K562 (cell line): ENCODE measurements at regions not wholly inside any gene's neighbourhood (a gene's known extent, or its start where the extent isn't known, plus 50 kb on each side); places are given as distances from the start of the nearest gene placed in this dataset.

ENCODE experiments used
- ATAC-seq: fragments of 200-7000 bp; cut with Tn5 transposase; 3 replicates; pipeline ENCODE4 v1.9.1; 2020; ENCODE audit warnings: moderate library complexity
- BruUV-seq: library from RNA; stranded (reverse); fragments of 400-500 nt; replicated peaks from 2 replicates; lab custom pipeline; 2021; lab: Mats Ljungman, UMichigan
- CTCF ChIA-PET: fragments of 300-600 bp; formaldehyde crosslinking; extraction: SDS; loops from one replicate; lab custom pipeline; 2021; ENCODE audit warnings: low intra/inter-chr PET ratio; lab: Yijun Ruan, JAX
- POLR2A ChIA-PET: fragments of 300-600, 350-650 bp; sonication (Branson Sonifier 250); formaldehyde crosslinking; extraction: SDS; loops from one replicate; lab custom pipeline; 2021; ENCODE audit warnings: antibody characterized with exemption, inconsistent platforms; lab: Yijun Ruan, JAX
- DNase-seq, 4 experiments: peaks; one replicate each; pipeline versions ENCODE4 v3.0.0 to v3.0.0-alpha.2; 2011 to 2018; ENCODE audit warnings: low spot score in 3 of 4, mixed read lengths in 3 of 4; ENCODE audit errors: extremely low read depth in 1 of 4
- FAIRE-seq: peaks from 2 replicates; lab custom pipeline; 2011; peaks lifted over from hg19 to GRCh38; lab: Jason Lieb, UNC
- H2AFZ ChIP-seq: 2 replicates; pipeline ENCODE4 v1.6.0; 2011; ENCODE audit warnings: low read depth, low read length, control low read depth, inconsistent platforms
- H3K27ac ChIP-seq: fragments of 200-600 bp; 3 replicates; pipeline ENCODE4 v1.8.0; 2011; ENCODE audit warnings: low read depth, mild to moderate bottlenecking, control low read depth, inconsistent platforms, low read length, moderate library complexity, mixed read lengths; ENCODE audit errors: extremely low read depth
- H3K27me3 ChIP-seq, 2 experiments: fragments of 300-600 bp in 1 of 2; 2 replicates in 1 of 2; 3 replicates in 1 of 2; pipeline versions ENCODE4 v1.6.0 to v1.8.0; 2011; ENCODE audit warnings: inconsistent platforms in 2 of 2, low read length in 2 of 2, mild to moderate bottlenecking in 1 of 2, mixed read lengths in 1 of 2, moderate library complexity in 1 of 2; ENCODE audit not compliant: control insufficient read depth in 2 of 2, insufficient read depth in 2 of 2
- H3K36me3 ChIP-seq: fragments of 300-600 bp; 3 replicates; pipeline ENCODE4 v1.8.0; 2011; ENCODE audit warnings: mild to moderate bottlenecking, low read length, inconsistent platforms; ENCODE audit not compliant: control insufficient read depth, insufficient read depth
- H3K4me1 ChIP-seq, 2 experiments: fragments of 200-600 bp in 1 of 2; replicated peaks in 1 of 2; 2 replicates in 1 of 2; 3 replicates in 1 of 2; pipeline versions ENCODE4 v1.5.1 to v1.8.0; 2011; ENCODE audit warnings: inconsistent platforms in 2 of 2, low read length in 2 of 2, mild to moderate bottlenecking in 1 of 2, mixed read lengths in 1 of 2, moderate library complexity in 1 of 2; ENCODE audit not compliant: control insufficient read depth in 2 of 2, insufficient read depth in 2 of 2
- H3K4me2 ChIP-seq: 2 replicates; pipeline ENCODE4 v1.6.1; 2011; ENCODE audit warnings: low read length, control low read depth, inconsistent platforms, mixed read lengths; ENCODE audit not compliant: insufficient read depth
- H3K4me3 ChIP-seq: fragments of 200-600 bp; sonication (generic), shearing (Covaris generic); 2 replicates; pipeline ENCODE4 v1.5.1; 2016; ENCODE audit warnings: control low read depth, inconsistent platforms
- H3K79me2 ChIP-seq: fragments of 200-600 bp; 3 replicates; pipeline ENCODE4 v1.8.0; 2011; ENCODE audit warnings: low read length, inconsistent platforms; ENCODE audit not compliant: control insufficient read depth, insufficient read depth
- H3K9ac ChIP-seq, 2 experiments: 2 replicates each; pipeline versions ENCODE4 v1.6.0 to v1.6.1; 2011; ENCODE audit warnings: low read depth in 2 of 2, low read length in 2 of 2, control low read depth in 1 of 2, inconsistent platforms in 1 of 2, mild to moderate bottlenecking in 1 of 2, mixed read lengths in 1 of 2; ENCODE audit not compliant: insufficient read depth in 1 of 2
- H3K9me1 ChIP-seq: one replicate; pipeline ENCODE4 v1.6.0; 2011; ENCODE audit warnings: inconsistent platforms, mild to moderate bottlenecking, low read length, moderate library complexity; ENCODE audit not compliant: control insufficient read depth, insufficient read depth
- H3K9me3 ChIP-seq: replicated peaks from 2 replicates; pipeline ENCODE4 v1.5.1; 2011; ENCODE audit warnings: low read depth, low read length, inconsistent platforms; ENCODE audit not compliant: control insufficient read depth, insufficient read depth
- H4K20me1 ChIP-seq: replicated peaks from 2 replicates; pipeline ENCODE4 v1.6.1; 2011; ENCODE audit warnings: low read length, inconsistent platforms, mixed read lengths; ENCODE audit not compliant: control insufficient read depth, insufficient read depth
- GTF2F1 ChIP-seq: IDR thresholded peaks from 2 replicates; pipeline ENCODE4 v1.6.1; 2011; ENCODE audit warnings: low read depth, low read length, improper control_type of control experiment
- HCFC1 ChIP-seq: IDR thresholded peaks from 2 replicates; pipeline ENCODE4 v1.6.1; 2012; ENCODE audit warnings: low read depth, low read length, improper control_type of control experiment
- JUN ChIP-seq, 2 experiments: sonication (generic) in 1 of 2; formaldehyde crosslinking in 1 of 2; IDR thresholded peaks; 2 replicates each; pipeline versions ENCODE4 v1.6.1 to v1.8.0; 2012 to 2022; ENCODE audit warnings: borderline replicate concordance in 2 of 2, mild to moderate bottlenecking in 2 of 2, improper control_type of control experiment in 1 of 2, low read depth in 1 of 2, low read length in 1 of 2, missing genetic modification reagents in 1 of 2
- MAFG ChIP-seq: fragments of 450-650 bp; conservative IDR thresholded peaks from 2 replicates; pipeline ENCODE4 v1.6.1; 2016; ENCODE audit warnings: missing genetic modification characterization, missing compliant biosample characterization
- RCOR1 ChIP-seq, 2 experiments: IDR thresholded peaks; 2 replicates each; pipeline ENCODE4 v1.6.1; 2012; ENCODE audit warnings: low read depth in 2 of 2, low read length in 2 of 2, borderline replicate concordance in 1 of 2, improper control_type of control experiment in 1 of 2
- SMAD2 ChIP-seq: fragments of 150-350 bp; IDR thresholded peaks from 2 replicates; pipeline ENCODE4 v1.6.1; 2014; ENCODE audit warnings: low read depth, mild to moderate bottlenecking, low read length
- SPI1 ChIP-seq: IDR thresholded peaks from 2 replicates; pipeline ENCODE4 v1.6.1; 2011; ENCODE audit warnings: low read depth, low read length, control low read depth, borderline replicate concordance
- ZNF197 ChIP-seq: fragments of 200-800 bp; sonication (Bioruptor generic); IDR thresholded peaks from 2 replicates; pipeline ENCODE4 v1.6.1; 2016; ENCODE audit warnings: low read depth, missing genetic modification characterization, missing compliant biosample characterization
- ZNF561 ChIP-seq: fragments of 450-650 bp; formaldehyde crosslinking; conservative IDR thresholded peaks from 2 replicates; pipeline ENCODE4 v1.4.0; 2020; ENCODE audit warnings: mild to moderate bottlenecking, moderate library complexity
- ZNF717 ChIP-seq: fragments of 250-450 bp; sonication (Bioruptor Pico); IDR thresholded peaks from 2 replicates; pipeline ENCODE4 v1.5.0; 2021
- ZNF780A ChIP-seq: fragments of 250-450 bp; sonication (Bioruptor Pico); IDR thresholded peaks from 2 replicates; pipeline ENCODE4 v1.5.0; 2021; ENCODE audit warnings: mild to moderate bottlenecking
- WGBS: fragments of 100-300 bp; shearing (Covaris generic); methylation state at CpG from one replicate; pipeline ENCODE4 v1.1.6; 2016; ENCODE audit warnings: low coverage, mixed read lengths; ENCODE audit not compliant: insufficient coverage; ENCODE audit errors: missing lambda C conversion rate; 5-methylcytosine and 5-hydroxymethylcytosine counted together
- in situ Hi-C: fragments of 300-500 bp; cut with MboI; formaldehyde crosslinking; loops from 4 replicates; pipeline ENCODE4 v1.15.0; 2018; ENCODE audit warnings: inconsistent platforms, mixed read lengths
- intact Hi-C: fragments of 100-400 bp; cut with micrococcal nuclease; formaldehyde crosslinking; loops from 2 replicates; pipeline ENCODE4 v1.14.2; 2022
- TF ChIP-seq, protein P1 (sequence below): fragments of 250-450 bp; sonication (Bioruptor Pico); IDR thresholded peaks from 2 replicates; pipeline ENCODE4 v1.5.0; 2021; ENCODE audit warnings: mild to moderate bottlenecking, borderline replicate concordance
- TF ChIP-seq, protein P2 (sequence below): fragments of 450-650 bp; formaldehyde crosslinking; IDR thresholded peaks from 2 replicates; pipeline ENCODE4 v1.4.0; 2020; ENCODE audit warnings: mild to moderate bottlenecking, moderate library complexity
- TF ChIP-seq, protein P3 (sequence below): fragments of 450-650 bp; IDR thresholded peaks from 2 replicates; pipeline ENCODE4 v1.6.1; 2016; ENCODE audit warnings: mild to moderate bottlenecking
- TF ChIP-seq, protein P4 (sequence below): fragments of 450-650 bp; IDR thresholded peaks from one replicate; pipeline ENCODE4 v1.6.1; 2018; ENCODE audit warnings: mild to moderate bottlenecking, moderate library complexity; ENCODE audit not compliant: partially characterized antibody

DNA sequence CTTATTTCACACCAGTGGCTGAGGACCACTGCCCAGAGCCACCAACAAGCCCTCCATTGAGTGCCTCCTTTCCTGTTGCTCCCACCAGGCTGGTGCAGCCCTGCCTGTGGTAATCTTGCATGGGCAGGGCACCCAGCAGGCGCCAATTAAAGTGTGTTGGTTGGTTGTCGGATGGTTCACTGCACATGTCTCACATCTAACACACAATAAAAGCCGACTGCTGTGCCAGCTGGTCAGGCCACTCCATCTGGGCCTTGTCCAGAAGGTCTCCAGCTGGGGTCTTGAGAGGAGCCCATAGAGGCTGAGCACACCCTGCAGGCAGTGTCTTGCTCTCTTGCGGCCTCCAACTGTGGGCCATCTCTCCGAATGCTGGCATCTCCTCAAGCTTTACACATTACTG is 494.8 kb upstream of the KLHL29 start:
- 0% methylated on average over 5 of the region's 5 CpGs for WGBS
- FAIRE-seq (no peak), ATAC-seq (no peak), DNase-seq (no peak)
- in situ Hi-C loops, result no loop called here
- Histone ChIP-seq H4K20me1 (no peaks in the 10 kb centered on the region), H3K9ac (no peak overlapping the region), H3K9me3 (no peaks in the 10 kb centered on the region; the same call in 1 of the 2 replicates), H3K27me3 (no peaks in the 10 kb centered on the region), H2AFZ (no peak overlapping the region), H3K4me1 (no peaks in the 10 kb centered on the region), H3K4me3 (no peak overlapping the region), H3K27ac (no peak overlapping the region), H3K9me1 (no peaks in the 10 kb centered on the region), H3K4me2 (no peak overlapping the region), H3K36me3 (no peaks in the 10 kb centered on the region), H3K79me2 (no peaks in the 10 kb centered on the region)
- ChIA-PET CTCF (no interaction called here), POLR2A (no interaction called here)
- intact Hi-C loops, result no loop called here
- BruUV-seq, result no TSS peak
- TF ChIP-seq, protein P1, sequence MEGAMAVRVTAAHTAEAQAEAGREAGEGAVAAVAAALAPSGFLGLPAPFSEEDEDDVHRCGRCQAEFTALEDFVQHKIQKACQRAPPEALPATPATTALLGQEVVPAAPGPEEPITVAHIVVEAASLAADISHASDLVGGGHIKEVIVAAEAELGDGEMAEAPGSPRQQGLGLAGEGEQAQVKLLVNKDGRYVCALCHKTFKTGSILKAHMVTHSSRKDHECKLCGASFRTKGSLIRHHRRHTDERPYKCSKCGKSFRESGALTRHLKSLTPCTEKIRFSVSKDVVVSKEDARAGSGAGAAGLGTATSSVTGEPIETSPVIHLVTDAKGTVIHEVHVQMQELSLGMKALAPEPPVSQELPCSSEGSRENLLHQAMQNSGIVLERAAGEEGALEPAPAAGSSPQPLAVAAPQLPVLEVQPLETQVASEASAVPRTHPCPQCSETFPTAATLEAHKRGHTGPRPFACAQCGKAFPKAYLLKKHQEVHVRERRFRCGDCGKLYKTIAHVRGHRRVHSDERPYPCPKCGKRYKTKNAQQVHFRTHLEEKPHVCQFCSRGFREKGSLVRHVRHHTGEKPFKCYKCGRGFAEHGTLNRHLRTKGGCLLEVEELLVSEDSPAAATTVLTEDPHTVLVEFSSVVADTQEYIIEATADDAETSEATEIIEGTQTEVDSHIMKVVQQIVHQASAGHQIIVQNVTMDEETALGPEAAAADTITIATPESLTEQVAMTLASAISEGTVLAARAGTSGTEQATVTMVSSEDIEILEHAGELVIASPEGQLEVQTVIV, result no peak
- TF ChIP-seq HCFC1 (no peak), ZNF780A (CRISPR knock-in tag) (no peak), ZNF561 (CRISPR knock-in tag) (no peak), JUN (IDR thresholded peaks at IDR 0.05; ENCODE audit: borderline replicate concordance, low read depth, low read length) (no peak), JUN (CRISPR knock-in tag; IDR thresholded peaks at IDR 0.05; ENCODE audit: borderline replicate concordance) (no peak), ZNF717 (no peak), RCOR1 (IDR thresholded peaks at IDR 0.05; ENCODE audit: borderline replicate concordance in 1 of 2, low read depth in 2 of 2, low read length in 2 of 2) (no peak), ZNF197 (CRISPR knock-in tag) (no peak), MAFG (tag) (no peak), SMAD2 (no peak), GTF2F1 (no peak), SPI1 (no peak)
- TF ChIP-seq, protein P2, sequence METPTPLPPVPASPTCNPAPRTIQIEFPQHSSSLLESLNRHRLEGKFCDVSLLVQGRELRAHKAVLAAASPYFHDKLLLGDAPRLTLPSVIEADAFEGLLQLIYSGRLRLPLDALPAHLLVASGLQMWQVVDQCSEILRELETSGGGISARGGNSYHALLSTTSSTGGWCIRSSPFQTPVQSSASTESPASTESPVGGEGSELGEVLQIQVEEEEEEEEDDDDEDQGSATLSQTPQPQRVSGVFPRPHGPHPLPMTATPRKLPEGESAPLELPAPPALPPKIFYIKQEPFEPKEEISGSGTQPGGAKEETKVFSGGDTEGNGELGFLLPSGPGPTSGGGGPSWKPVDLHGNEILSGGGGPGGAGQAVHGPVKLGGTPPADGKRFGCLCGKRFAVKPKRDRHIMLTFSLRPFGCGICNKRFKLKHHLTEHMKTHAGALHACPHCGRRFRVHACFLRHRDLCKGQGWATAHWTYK (CRISPR knock-in tag), result no peak
- TF ChIP-seq, protein P3, sequence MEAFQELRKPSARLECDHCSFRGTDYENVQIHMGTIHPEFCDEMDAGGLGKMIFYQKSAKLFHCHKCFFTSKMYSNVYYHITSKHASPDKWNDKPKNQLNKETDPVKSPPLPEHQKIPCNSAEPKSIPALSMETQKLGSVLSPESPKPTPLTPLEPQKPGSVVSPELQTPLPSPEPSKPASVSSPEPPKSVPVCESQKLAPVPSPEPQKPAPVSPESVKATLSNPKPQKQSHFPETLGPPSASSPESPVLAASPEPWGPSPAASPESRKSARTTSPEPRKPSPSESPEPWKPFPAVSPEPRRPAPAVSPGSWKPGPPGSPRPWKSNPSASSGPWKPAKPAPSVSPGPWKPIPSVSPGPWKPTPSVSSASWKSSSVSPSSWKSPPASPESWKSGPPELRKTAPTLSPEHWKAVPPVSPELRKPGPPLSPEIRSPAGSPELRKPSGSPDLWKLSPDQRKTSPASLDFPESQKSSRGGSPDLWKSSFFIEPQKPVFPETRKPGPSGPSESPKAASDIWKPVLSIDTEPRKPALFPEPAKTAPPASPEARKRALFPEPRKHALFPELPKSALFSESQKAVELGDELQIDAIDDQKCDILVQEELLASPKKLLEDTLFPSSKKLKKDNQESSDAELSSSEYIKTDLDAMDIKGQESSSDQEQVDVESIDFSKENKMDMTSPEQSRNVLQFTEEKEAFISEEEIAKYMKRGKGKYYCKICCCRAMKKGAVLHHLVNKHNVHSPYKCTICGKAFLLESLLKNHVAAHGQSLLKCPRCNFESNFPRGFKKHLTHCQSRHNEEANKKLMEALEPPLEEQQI, result no peak
- TF ChIP-seq, protein P4, sequence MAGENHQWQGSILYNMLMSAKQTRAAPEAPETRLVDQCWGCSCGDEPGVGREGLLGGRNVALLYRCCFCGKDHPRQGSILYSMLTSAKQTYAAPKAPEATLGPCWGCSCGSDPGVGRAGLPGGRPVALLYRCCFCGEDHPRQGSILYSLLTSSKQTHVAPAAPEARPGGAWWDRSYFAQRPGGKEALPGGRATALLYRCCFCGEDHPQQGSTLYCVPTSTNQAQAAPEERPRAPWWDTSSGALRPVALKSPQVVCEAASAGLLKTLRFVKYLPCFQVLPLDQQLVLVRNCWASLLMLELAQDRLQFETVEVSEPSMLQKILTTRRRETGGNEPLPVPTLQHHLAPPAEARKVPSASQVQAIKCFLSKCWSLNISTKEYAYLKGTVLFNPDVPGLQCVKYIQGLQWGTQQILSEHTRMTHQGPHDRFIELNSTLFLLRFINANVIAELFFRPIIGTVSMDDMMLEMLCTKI, result no peak
